RWPE2 (cell line): ENCODE measurements at regions not wholly inside any gene's neighbourhood (a gene's known extent, or its start where the extent isn't known, plus 50 kb on each side); places are given as distances from the start of the nearest gene placed in this dataset.

Experiments used
- ATAC-seq: fragments of 200-7000 bp; cut with Tn5 transposase; 3 replicates; pipeline ENCODE4 v1.9.1; 2021; ENCODE audit warnings: low read depth
- DNase-seq: peaks from one replicate; pipeline ENCODE4 v3.0.0-alpha.2; 2020; ENCODE audit warnings: low spot score
- H3K27ac ChIP-seq: fragments of 450-650 bp; 2 replicates; pipeline ENCODE4 v1.5.1; 2017; ENCODE audit warnings: mild to moderate bottlenecking; ENCODE audit not compliant: poor library complexity, severe bottlenecking
- H3K27me3 ChIP-seq: fragments of 250-450 bp; sonication (Bioruptor Pico); 2 replicates; pipeline ENCODE4 v1.5.1; 2021; ENCODE audit warnings: mild to moderate bottlenecking, moderate library complexity; ENCODE audit not compliant: insufficient read depth, poor library complexity, severe bottlenecking
- H3K36me3 ChIP-seq: fragments of 250-450 bp; sonication (Bioruptor Pico); 2 replicates; pipeline ENCODE4 v1.5.1; 2020; ENCODE audit warnings: low read depth, mild to moderate bottlenecking, moderate library complexity
- H3K4me1 ChIP-seq: fragments of 250-450 bp; sonication (Bioruptor Pico); 2 replicates; pipeline ENCODE4 v1.5.1; 2021; ENCODE audit warnings: mild to moderate bottlenecking, moderate library complexity; ENCODE audit not compliant: insufficient read depth, poor library complexity, severe bottlenecking
- H3K4me3 ChIP-seq: fragments of 250-450 bp; sonication (Bioruptor Pico); 2 replicates; pipeline ENCODE4 v1.5.1; 2021; ENCODE audit warnings: mild to moderate bottlenecking, moderate library complexity; ENCODE audit not compliant: severe bottlenecking
- H3K9me3 ChIP-seq: fragments of 250-450 bp; sonication (Bioruptor Pico); 2 replicates; pipeline ENCODE4 v1.5.1; 2021; ENCODE audit warnings: mild to moderate bottlenecking, moderate library complexity; ENCODE audit not compliant: severe bottlenecking
- CTCF ChIP-seq: fragments of 450-650 bp; IDR thresholded peaks from one replicate; pipeline ENCODE4 v1.5.1; 2017; ENCODE audit warnings: mild to moderate bottlenecking, moderate library complexity; ENCODE audit not compliant: poor library complexity, severe bottlenecking

- no peak for DNase-seq
- H3K4me1 ChIP-seq, result no peaks in the 10 kb centered on the region
- no peak overlapping the region for H3K4me3 ChIP-seq
- ATAC-seq, result no peak
- H3K27me3 ChIP-seq, result no peaks in the 10 kb centered on the region
- H3K36me3 ChIP-seq, result no peaks in the 10 kb centered on the region
- no peaks in the 10 kb centered on the region for H3K9me3 ChIP-seq
- no peak overlapping the region for H3K27ac ChIP-seq
- TF ChIP-seq CTCF, result no peak
These were observed 653.6 kb downstream of the REEP3 start for GRCh38 chr10:64174666-64175255.

- Histone ChIP-seq H3K4me1 (no peaks in the 10 kb centered on the region), H3K4me3 (no peak overlapping the region), H3K27ac (no peak overlapping the region), H3K36me3 (no peaks in the 10 kb centered on the region), H3K27me3 (no peaks in the 10 kb centered on the region), H3K9me3 (no peaks in the 10 kb centered on the region)
- ATAC-seq, result no peak
- TF ChIP-seq CTCF, result no peak
- no peak for DNase-seq
These were observed 654.2 kb downstream of the REEP3 start for GRCh38 chr10:64175271-64175962.

- Histone ChIP-seq H3K36me3 (no peaks in the 10 kb centered on the region), H3K27ac (no peak overlapping the region), H3K4me1 (no peaks in the 10 kb centered on the region), H3K27me3 (peaks cover 5% of the 10 kb centered on the region), H3K9me3 (no peaks in the 10 kb centered on the region), H3K4me3 (no peak overlapping the region)
- no peak for TF ChIP-seq CTCF
- ATAC-seq, result no peak
- no peak for DNase-seq
These were observed 661.5 kb downstream of the REEP3 start for GRCh38 chr10:64182671-64183070.

- no peak for ATAC-seq
These were observed 670.1 kb downstream of the REEP3 start for GRCh38 chr10:64191286-64191685.

More at GRCh38 chr10:64191286-64191685, 670.1 kb downstream of the REEP3 start:
- no peak for DNase-seq
- H3K36me3 ChIP-seq, result no peaks in the 10 kb centered on the region
- no peaks in the 10 kb centered on the region for H3K4me1 ChIP-seq
- no peaks in the 10 kb centered on the region for H3K27me3 ChIP-seq
- H3K27ac ChIP-seq, result no peak overlapping the region
- no peak overlapping the region for H3K4me3 ChIP-seq
- H3K9me3 ChIP-seq, result no peaks in the 10 kb centered on the region
- TF ChIP-seq CTCF, result no peak
